HEK293 (cell line): ENCODE measurements at regions not wholly inside any gene's neighbourhood (a gene's known extent, or its start where the extent isn't known, plus 50 kb on each side); places are given as distances from the start of the nearest gene placed in this dataset.
"Not testable (repeated sequence)": the region's sequence is repeated elsewhere in the genome, so short reads cannot be mapped to it uniquely, and the experiment has no call there.

Experiments
- CTCF ChIP-seq: fragments of 450-650 bp; formaldehyde crosslinking; IDR thresholded peaks from 2 replicates; pipeline ENCODE4 v1.5.1; 2016; ENCODE audit warnings: missing biosample characterization, missing genetic modification characterization
- GLI4 ChIP-seq: fragments of 450-650 bp; formaldehyde crosslinking; IDR thresholded peaks from 2 replicates; pipeline ENCODE4 v1.5.1; 2016; ENCODE audit warnings: missing biosample characterization, missing genetic modification characterization
- KLF16 ChIP-seq: fragments of 450-650 bp; formaldehyde crosslinking; IDR thresholded peaks from 2 replicates; pipeline ENCODE4 v1.5.1; 2017; ENCODE audit warnings: missing biosample characterization, missing genetic modification characterization
- REST ChIP-seq: fragments of 450-650 bp; formaldehyde crosslinking; IDR thresholded peaks from 2 replicates; pipeline ENCODE4 v1.5.1; 2016; ENCODE audit warnings: missing biosample characterization, missing genetic modification characterization
- ZNF239 ChIP-seq: fragments of 450-650 bp; formaldehyde crosslinking; IDR thresholded peaks from 2 replicates; pipeline ENCODE4 v1.5.1; 2016; ENCODE audit warnings: missing biosample characterization, missing genetic modification characterization
- ZNF280D ChIP-seq: fragments of 450-650 bp; formaldehyde crosslinking; IDR thresholded peaks from 2 replicates; pipeline ENCODE4 v1.5.1; 2016; ENCODE audit warnings: missing biosample characterization, missing genetic modification characterization
- ZNF529 ChIP-seq: fragments of 450-650 bp; formaldehyde crosslinking; IDR thresholded peaks from 2 replicates; pipeline ENCODE4 v1.5.1; 2017; ENCODE audit warnings: missing genetic modification characterization, missing biosample characterization; ENCODE audit not compliant: insufficient replicate concordance
- ZNF549 ChIP-seq: fragments of 450-650 bp; IDR thresholded peaks from 2 replicates; pipeline ENCODE4 v1.5.1; 2018; ENCODE audit warnings: missing biosample characterization, missing genetic modification characterization, mild to moderate bottlenecking, inconsistent platforms, moderate library complexity
- ZNF600 ChIP-seq: fragments of 450-650 bp; formaldehyde crosslinking; IDR thresholded peaks from 2 replicates; pipeline ENCODE4 v1.5.1; 2016; ENCODE audit warnings: missing biosample characterization, missing genetic modification characterization
- ZNF629 ChIP-seq: fragments of 450-650 bp; formaldehyde crosslinking; IDR thresholded peaks from 2 replicates; pipeline ENCODE4 v1.5.1; 2017; ENCODE audit warnings: missing biosample characterization, missing genetic modification characterization
- ZNF704 ChIP-seq: fragments of 450-650 bp; formaldehyde crosslinking; IDR thresholded peaks from 2 replicates; pipeline ENCODE4 v1.5.1; 2016; ENCODE audit warnings: missing biosample characterization, missing genetic modification characterization

- not testable (repeated sequence) for TF ChIP-seq KLF16 (tag by site-specific recombination); CTCF (tag by site-specific recombination); ZNF704 (tag by site-specific recombination); ZNF529 (tag by site-specific recombination); ZNF280D (tag by site-specific recombination); ZNF629; ZNF549; ZNF600; ZNF239 (tag by site-specific recombination); GLI4 (tag by site-specific recombination); REST (tag by site-specific recombination)
These were observed 56.1 kb upstream of the NBPF19 start for GRCh38 chr1:149418782-149419181.
